ENCODE measurements at regions not wholly inside any gene's neighbourhood (a gene's known extent, or its start where the extent isn't known, plus 50 kb on each side); places are given as distances from the start of the nearest gene placed in this dataset.

DNA sequence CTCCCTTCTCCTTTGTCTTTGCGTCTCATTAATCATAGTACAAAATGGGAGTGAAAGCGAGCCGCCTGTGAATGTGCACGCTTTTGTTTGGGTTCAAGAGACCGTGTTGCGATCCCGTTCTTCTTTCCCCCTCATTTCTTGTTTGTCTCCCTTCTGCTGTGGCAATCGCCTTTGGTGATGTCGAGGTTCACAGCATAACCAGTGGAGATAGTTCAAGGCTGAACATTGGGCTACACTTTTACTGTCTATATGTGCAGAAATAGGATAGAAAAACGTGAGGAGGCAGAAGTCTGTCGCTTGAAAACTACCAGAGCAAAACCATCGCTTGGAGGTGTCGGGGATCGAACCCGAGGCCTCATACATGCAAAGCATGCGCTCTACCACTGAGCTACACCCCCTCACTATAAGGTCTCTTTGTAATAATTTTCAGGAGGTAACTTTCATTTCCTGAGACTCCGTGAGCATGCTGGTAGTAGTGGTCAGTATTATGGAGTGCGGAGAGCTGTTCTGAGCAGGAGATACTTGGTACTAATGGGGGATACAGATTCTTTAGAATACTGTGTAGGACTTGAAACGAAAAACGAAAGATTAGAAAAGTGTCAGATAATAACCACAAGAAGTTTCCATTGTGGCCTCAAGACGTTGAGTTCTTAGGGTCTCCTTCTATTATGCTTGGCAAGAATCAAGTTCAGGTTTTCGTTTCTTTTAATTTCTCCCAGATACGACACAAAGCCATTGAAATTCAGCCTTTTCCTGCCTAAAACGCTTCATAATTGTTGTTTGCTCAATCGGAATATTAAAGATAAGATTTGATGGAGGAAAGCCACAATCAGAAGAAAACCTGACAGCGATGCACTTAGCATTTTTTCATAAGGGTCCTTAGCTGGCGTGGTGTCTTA lies 106.6 kb downstream of the TRIM27 start:
- TF ChIP-seq, protein P1, sequence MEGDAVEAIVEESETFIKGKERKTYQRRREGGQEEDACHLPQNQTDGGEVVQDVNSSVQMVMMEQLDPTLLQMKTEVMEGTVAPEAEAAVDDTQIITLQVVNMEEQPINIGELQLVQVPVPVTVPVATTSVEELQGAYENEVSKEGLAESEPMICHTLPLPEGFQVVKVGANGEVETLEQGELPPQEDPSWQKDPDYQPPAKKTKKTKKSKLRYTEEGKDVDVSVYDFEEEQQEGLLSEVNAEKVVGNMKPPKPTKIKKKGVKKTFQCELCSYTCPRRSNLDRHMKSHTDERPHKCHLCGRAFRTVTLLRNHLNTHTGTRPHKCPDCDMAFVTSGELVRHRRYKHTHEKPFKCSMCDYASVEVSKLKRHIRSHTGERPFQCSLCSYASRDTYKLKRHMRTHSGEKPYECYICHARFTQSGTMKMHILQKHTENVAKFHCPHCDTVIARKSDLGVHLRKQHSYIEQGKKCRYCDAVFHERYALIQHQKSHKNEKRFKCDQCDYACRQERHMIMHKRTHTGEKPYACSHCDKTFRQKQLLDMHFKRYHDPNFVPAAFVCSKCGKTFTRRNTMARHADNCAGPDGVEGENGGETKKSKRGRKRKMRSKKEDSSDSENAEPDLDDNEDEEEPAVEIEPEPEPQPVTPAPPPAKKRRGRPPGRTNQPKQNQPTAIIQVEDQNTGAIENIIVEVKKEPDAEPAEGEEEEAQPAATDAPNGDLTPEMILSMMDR (IDR thresholded peaks at IDR 0.05 in 4 of 5, conservative IDR thresholded peaks at IDR 0.05 in 1 of 5) = no peak
- TF ChIP-seq POLR2A (IDR thresholded peaks at IDR 0.05) = no peak
